SU-DHL-6 (cell line): ENCODE measurements at regions not wholly inside any gene's neighbourhood (a gene's known extent, or its start where the extent isn't known, plus 50 kb on each side); places are given as distances from the start of the nearest gene placed in this dataset.
"Not testable (repeated sequence)": the region's sequence is repeated elsewhere in the genome, so short reads cannot be mapped to it uniquely, and the experiment has no call there.

Experiments
- CTCF ChIP-seq: fragments of 200-600 bp; sonication (generic); IDR thresholded peaks from one replicate; pipeline ENCODE4 v1.5.1; 2017; ENCODE audit warnings: antibody characterized with exemption, mild to moderate bottlenecking, low read length, moderate library complexity; ENCODE audit not compliant: insufficient read depth, poor library complexity, severe bottlenecking
- EZH2phosphoT487 ChIP-seq: fragments of 200-600 bp; sonication (generic), shearing (Covaris generic); conservative IDR thresholded peaks from 2 replicates; pipeline ENCODE4 v1.6.1; 2018; ENCODE audit warnings: mild to moderate bottlenecking, antibody characterized with exemption, low read length, moderate library complexity, mixed read lengths

GRCh38 chr1:120238867-120239266, 62.5 kb upstream of the SEC22B start:
- not testable (repeated sequence) for TF ChIP-seq CTCF, EZH2phosphoT487
